ENCODE measurements at regions not wholly inside any gene's neighbourhood (a gene's known extent, or its start where the extent isn't known, plus 50 kb on each side); places are given as distances from the start of the nearest gene placed in this dataset.

DNA sequence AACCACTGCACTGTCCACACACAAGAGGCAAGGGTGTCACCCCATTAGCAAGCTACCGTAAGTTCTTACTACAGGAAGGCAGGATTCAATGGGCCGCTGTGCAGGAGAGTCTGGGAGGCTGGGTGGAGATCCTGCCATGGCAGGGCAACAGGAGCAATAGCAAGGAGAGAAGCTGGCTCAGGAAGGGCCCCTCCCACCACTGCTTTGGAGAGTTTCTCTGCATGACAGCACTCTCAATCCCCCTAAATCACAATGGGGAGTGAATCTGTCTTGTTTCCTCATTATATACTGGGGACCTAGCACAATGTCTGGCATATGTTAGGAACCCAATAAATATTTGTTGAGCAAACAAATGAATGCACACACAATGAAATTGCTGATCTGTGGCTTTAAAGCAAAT, 83.2 kb upstream of the SFMBT2 start:
- Mint-ChIP-seq H3K36me3 (ENCODE audit: low read depth) (no peaks in the 10 kb centered on the region), H3K4me3 (no peak overlapping the region), H3K4me1 (peaks cover 21% of the 10 kb centered on the region), H3K27me3 (ENCODE audit: insufficient read depth) (peaks cover 10% of the 10 kb centered on the region), H3K9me3 (no peaks in the 10 kb centered on the region), H3K27ac (no peak overlapping the region)
- TF ChIP-seq, protein P1, sequence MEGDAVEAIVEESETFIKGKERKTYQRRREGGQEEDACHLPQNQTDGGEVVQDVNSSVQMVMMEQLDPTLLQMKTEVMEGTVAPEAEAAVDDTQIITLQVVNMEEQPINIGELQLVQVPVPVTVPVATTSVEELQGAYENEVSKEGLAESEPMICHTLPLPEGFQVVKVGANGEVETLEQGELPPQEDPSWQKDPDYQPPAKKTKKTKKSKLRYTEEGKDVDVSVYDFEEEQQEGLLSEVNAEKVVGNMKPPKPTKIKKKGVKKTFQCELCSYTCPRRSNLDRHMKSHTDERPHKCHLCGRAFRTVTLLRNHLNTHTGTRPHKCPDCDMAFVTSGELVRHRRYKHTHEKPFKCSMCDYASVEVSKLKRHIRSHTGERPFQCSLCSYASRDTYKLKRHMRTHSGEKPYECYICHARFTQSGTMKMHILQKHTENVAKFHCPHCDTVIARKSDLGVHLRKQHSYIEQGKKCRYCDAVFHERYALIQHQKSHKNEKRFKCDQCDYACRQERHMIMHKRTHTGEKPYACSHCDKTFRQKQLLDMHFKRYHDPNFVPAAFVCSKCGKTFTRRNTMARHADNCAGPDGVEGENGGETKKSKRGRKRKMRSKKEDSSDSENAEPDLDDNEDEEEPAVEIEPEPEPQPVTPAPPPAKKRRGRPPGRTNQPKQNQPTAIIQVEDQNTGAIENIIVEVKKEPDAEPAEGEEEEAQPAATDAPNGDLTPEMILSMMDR (conservative IDR thresholded peaks at IDR 0.05): no peak
- Histone ChIP-seq H3K27me3 (ENCODE audit: control insufficient read depth, insufficient read depth, low read length, poor library complexity, severe bottlenecking) (no peaks in the 10 kb centered on the region), H3K36me3 (ENCODE audit: control insufficient read depth, insufficient read depth, low read length) (no peaks in the 10 kb centered on the region), H3K9ac (ENCODE audit: extremely low read depth, low read length, poor library complexity, severe bottlenecking) (no peak overlapping the region), H3K9me3 (ENCODE audit: control insufficient read depth, low read length) (peaks cover 8% of the 10 kb centered on the region), H3K4me1 (ENCODE audit: control insufficient read depth, insufficient read depth, low read length) (peaks cover 10% of the 10 kb centered on the region), H3K27ac (ENCODE audit: low read depth, low read length) (no peak overlapping the region), H3K4me3 (ENCODE audit: low read length) (no peak overlapping the region)
- no peak for DNase-seq
- 77% methylated on average over 2 of the region's 2 CpGs; no CpG with 5 or more reads in 1 of the 2 experiments for WGBS, 2 experiments (ENCODE audit: insufficient coverage in 1 of 2, insufficient read length in 1 of 2)

DNA sequence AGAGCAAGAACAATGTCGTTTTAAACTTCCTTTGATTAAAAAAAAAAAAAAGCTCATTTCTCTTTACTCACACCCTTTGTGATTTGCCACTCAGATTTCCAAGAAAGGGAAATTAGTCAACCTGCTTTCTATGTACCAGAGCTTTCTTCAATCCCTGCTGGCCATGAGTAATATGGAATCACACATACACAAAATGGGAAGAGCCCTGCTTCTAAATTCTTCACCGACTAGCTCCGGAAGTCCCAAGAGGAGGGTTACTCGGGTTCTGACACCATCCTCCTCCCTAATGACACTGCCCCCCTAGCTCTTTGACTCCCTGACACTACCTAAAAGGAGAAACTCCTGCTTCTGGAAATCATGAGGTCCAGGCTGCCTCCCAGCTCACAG, 81.8 kb upstream of the SFMBT2 start:
- Mint-ChIP-seq H3K27ac (no peak overlapping the region), H3K27me3 (ENCODE audit: insufficient read depth) (peaks cover 5% of the 10 kb centered on the region), H3K36me3 (ENCODE audit: low read depth) (no peaks in the 10 kb centered on the region), H3K4me3 (no peak overlapping the region), H3K9me3 (no peaks in the 10 kb centered on the region), H3K4me1 (peaks cover 29% of the 10 kb centered on the region)
- no peak for DNase-seq
- Histone ChIP-seq H3K36me3 (ENCODE audit: control insufficient read depth, insufficient read depth, low read length) (no peaks in the 10 kb centered on the region), H3K4me3 (ENCODE audit: low read length) (no peak overlapping the region), H3K4me1 (ENCODE audit: control insufficient read depth, insufficient read depth, low read length) (peaks cover 12% of the 10 kb centered on the region), H3K9ac (ENCODE audit: extremely low read depth, low read length, poor library complexity, severe bottlenecking) (no peak overlapping the region), H3K27ac (ENCODE audit: low read depth, low read length) (no peak overlapping the region), H3K27me3 (ENCODE audit: control insufficient read depth, insufficient read depth, low read length, poor library complexity, severe bottlenecking) (no peaks in the 10 kb centered on the region), H3K9me3 (ENCODE audit: control insufficient read depth, low read length) (peaks cover 8% of the 10 kb centered on the region)
- TF ChIP-seq, protein P1 (conservative IDR thresholded peaks at IDR 0.05): no peak
- 74 to 95% methylated on average over 4 of the region's 4 CpGs for WGBS, 2 experiments (ENCODE audit: insufficient coverage in 1 of 2, insufficient read length in 1 of 2)

GRCh38 chr10:7491949-7492659, 81.3 kb upstream of the SFMBT2 start:
- TF ChIP-seq, protein P1 (conservative IDR thresholded peaks at IDR 0.05): no peak
- Mint-ChIP-seq H3K36me3 (ENCODE audit: low read depth) (no peaks in the 10 kb centered on the region), H3K4me1 (peaks cover 29% of the 10 kb centered on the region), H3K9me3 (no peaks in the 10 kb centered on the region), H3K27ac (no peak overlapping the region), H3K27me3 (ENCODE audit: insufficient read depth) (peaks cover 5% of the 10 kb centered on the region), H3K4me3 (no peak overlapping the region)
- H3K27me3 ChIP-seq (ENCODE audit: control insufficient read depth, insufficient read depth, low read length, poor library complexity, severe bottlenecking): no peaks in the 10 kb centered on the region
- H3K4me3 ChIP-seq (ENCODE audit: low read length): no peak overlapping the region
- no peak overlapping the region for H3K27ac ChIP-seq (ENCODE audit: low read depth, low read length)
- no peak overlapping the region for H3K9ac ChIP-seq (ENCODE audit: extremely low read depth, low read length, poor library complexity, severe bottlenecking)
- H3K9me3 ChIP-seq (ENCODE audit: control insufficient read depth, low read length): peaks cover 8% of the 10 kb centered on the region
- DNase-seq: no peak
- peaks cover 12% of the 10 kb centered on the region for H3K4me1 ChIP-seq (ENCODE audit: control insufficient read depth, insufficient read depth, low read length)
- no peaks in the 10 kb centered on the region for H3K36me3 ChIP-seq (ENCODE audit: control insufficient read depth, insufficient read depth, low read length)

Measured in endodermal cell (in vitro differentiated cells).